Activated CD4-positive, alpha-beta T cell treated with anti-CD3 and anti-CD28 coated beads, Interleukin-2, amount 10 ng/mL, durations not matched to agents 7 days and 5 days (primary cell): ENCODE measurements at regions not wholly inside any gene's neighbourhood (a gene's known extent, or its start where the extent isn't known, plus 50 kb on each side); places are given as distances from the start of the nearest gene placed in this dataset.

Experiments used
- CTCF ChIA-PET: fragments of 350-600 bp; sonication (Branson Sonifier 250); formaldehyde crosslinking; loops from one replicate; lab custom pipeline; 2021; ENCODE audit warnings: antibody characterized with exemption; lab: Charles Lee
- POLR2A ChIA-PET: fragments of 350-600 bp; sonication (Branson Sonifier 250); formaldehyde crosslinking; loops from one replicate; lab custom pipeline; 2021; ENCODE audit warnings: antibody characterized with exemption; lab: Charles Lee
- DNase-seq: peaks from one replicate; pipeline ENCODE4 v3.0.0-alpha.2; 2020
- H3K27ac Mint-ChIP-seq: one replicate; pipeline ENCODE4 v1.8.0; 2021; ENCODE audit warnings: mild to moderate bottlenecking, moderate library complexity, mixed read lengths
- H3K27me3 Mint-ChIP-seq: one replicate; pipeline ENCODE4 v1.8.0; 2021; ENCODE audit warnings: mixed read lengths
- H3K36me3 Mint-ChIP-seq: one replicate; pipeline ENCODE4 v1.8.0; 2021; ENCODE audit warnings: low read depth, mixed read lengths
- H3K4me1 Mint-ChIP-seq: one replicate; pipeline ENCODE4 v1.8.0; 2021; ENCODE audit warnings: mixed read lengths
- H3K4me3 Mint-ChIP-seq: one replicate; pipeline ENCODE4 v1.8.0; 2021; ENCODE audit warnings: mild to moderate bottlenecking, moderate library complexity, mixed read lengths
- H3K9me3 Mint-ChIP-seq: one replicate; pipeline ENCODE4 v1.8.0; 2021; ENCODE audit warnings: mixed read lengths

DNA sequence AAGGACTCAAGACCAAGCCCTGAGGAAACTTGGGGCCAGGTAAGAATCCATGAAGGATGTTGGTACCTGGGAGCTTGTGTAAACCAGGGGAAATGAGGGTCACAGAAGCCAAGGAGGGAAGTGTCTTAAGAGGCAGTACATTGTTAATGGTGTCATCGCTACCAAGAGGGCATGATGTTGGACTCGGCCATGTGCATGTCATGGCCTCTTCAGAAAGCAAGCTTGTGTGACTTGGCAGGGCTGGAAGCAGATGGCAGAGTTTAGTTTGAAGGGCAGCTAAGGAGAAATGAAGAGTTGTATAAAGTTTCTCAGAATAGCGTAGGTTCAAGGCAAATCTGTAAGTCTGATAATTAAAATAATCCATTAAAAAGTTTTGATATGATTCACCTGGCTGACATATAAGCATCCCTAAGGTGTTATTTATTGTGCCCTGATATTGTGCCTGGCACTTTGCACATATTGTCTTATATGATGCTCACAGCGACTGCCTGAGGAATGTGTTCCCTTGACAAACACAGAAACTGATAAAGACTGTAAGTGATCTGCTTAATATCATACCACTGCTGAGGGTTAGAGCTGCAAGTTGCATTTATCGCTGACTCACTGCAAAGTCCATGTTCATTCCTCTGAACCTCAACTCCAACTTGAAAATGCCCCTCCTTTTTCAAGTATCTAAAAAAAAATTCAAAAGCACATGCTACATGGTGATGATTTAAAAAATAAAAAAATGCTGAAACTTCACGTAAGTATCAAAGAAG lies 81.3 kb upstream of the PTPN3 start:
- Mint-ChIP-seq H3K36me3 (no peaks in the 10 kb centered on the region), H3K4me1 (no peaks in the 10 kb centered on the region), H3K4me3 (no peak overlapping the region), H3K27me3 (peaks cover 9% of the 10 kb centered on the region), H3K27ac (no peak overlapping the region), H3K9me3 (no peaks in the 10 kb centered on the region)
- ChIA-PET POLR2A (no interaction called here), CTCF (no interaction called here)
- DNase-seq, result no peak

DNA sequence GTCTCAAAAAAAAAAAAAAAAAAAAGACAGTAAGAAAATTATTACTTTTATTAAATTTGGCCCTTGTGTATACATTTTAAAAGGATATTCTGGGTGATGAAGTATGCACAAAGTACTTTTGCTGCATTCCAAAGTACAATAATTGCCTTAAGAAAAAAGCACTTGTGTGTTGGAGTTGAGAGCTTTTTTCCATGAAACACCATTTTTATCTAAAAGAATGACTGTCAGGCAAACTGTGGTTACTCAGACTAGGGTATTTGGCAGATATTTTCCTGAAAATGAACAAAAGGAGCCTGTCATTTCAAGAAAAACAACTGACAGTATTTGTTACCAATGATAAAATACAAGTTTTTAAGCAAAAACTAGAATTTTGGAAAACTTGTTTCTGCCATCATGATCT lies 84.3 kb upstream of the PTPN3 start:
- H3K9me3 Mint-ChIP-seq, result no peaks in the 10 kb centered on the region
- H3K4me1 Mint-ChIP-seq, result no peaks in the 10 kb centered on the region
- H3K36me3 Mint-ChIP-seq, result no peaks in the 10 kb centered on the region
- ChIA-PET CTCF (interaction anchor here (0.7 kb wide), 1 partner anchor 115 kb away, joined by 3 read pairs; no protein-coding TSS in a partner anchor), POLR2A (no interaction called here)
- DNase-seq, result no peak
- H3K4me3 Mint-ChIP-seq, result no peak overlapping the region
- H3K27ac Mint-ChIP-seq, result no peak overlapping the region
- H3K27me3 Mint-ChIP-seq, result peaks cover 7% of the 10 kb centered on the region

- CTCF ChIA-PET, result no interaction called here
Measured at GRCh38 chr9:109584205-109584604, 86.1 kb upstream of the PTPN3 start.

GRCh38 chr9:109585796-109586195 lies 87.7 kb upstream of the PTPN3 start:
- H3K27ac Mint-ChIP-seq, result no peak overlapping the region
- peaks cover 3% of the 10 kb centered on the region for H3K27me3 Mint-ChIP-seq
- H3K9me3 Mint-ChIP-seq, result no peaks in the 10 kb centered on the region
- no peak for DNase-seq
- no peak overlapping the region for H3K4me3 Mint-ChIP-seq
- no peaks in the 10 kb centered on the region for H3K4me1 Mint-ChIP-seq
- H3K36me3 Mint-ChIP-seq, result no peaks in the 10 kb centered on the region
- POLR2A ChIA-PET, result no interaction called here
- CTCF ChIA-PET, result no interaction called here

More at GRCh38 chr9:109584205-109584604, 86.1 kb upstream of the PTPN3 start:
- no peaks in the 10 kb centered on the region for H3K9me3 Mint-ChIP-seq
- DNase-seq, result no peak
- POLR2A ChIA-PET, result no interaction called here
- no peaks in the 10 kb centered on the region for H3K36me3 Mint-ChIP-seq
- H3K27ac Mint-ChIP-seq, result no peak overlapping the region
- H3K27me3 Mint-ChIP-seq, result peaks cover 3% of the 10 kb centered on the region
- no peak overlapping the region for H3K4me3 Mint-ChIP-seq
- no peaks in the 10 kb centered on the region for H3K4me1 Mint-ChIP-seq

- no peak overlapping the region for H3K27ac Mint-ChIP-seq
- H3K9me3 Mint-ChIP-seq, result no peaks in the 10 kb centered on the region
- DNase-seq, result no peak
- H3K4me1 Mint-ChIP-seq, result no peaks in the 10 kb centered on the region
- no peak overlapping the region for H3K4me3 Mint-ChIP-seq
- CTCF ChIA-PET, result interaction anchor here (0.6 kb wide), 1 partner anchor 1871 kb away, joined by 4 read pairs; no protein-coding TSS in a partner anchor
- H3K27me3 Mint-ChIP-seq, result peaks cover 3% of the 10 kb centered on the region
- POLR2A ChIA-PET, result no interaction called here
- no peaks in the 10 kb centered on the region for H3K36me3 Mint-ChIP-seq
Measured at GRCh38 chr9:109586993-109587392, 88.9 kb upstream of the PTPN3 start.

DNA sequence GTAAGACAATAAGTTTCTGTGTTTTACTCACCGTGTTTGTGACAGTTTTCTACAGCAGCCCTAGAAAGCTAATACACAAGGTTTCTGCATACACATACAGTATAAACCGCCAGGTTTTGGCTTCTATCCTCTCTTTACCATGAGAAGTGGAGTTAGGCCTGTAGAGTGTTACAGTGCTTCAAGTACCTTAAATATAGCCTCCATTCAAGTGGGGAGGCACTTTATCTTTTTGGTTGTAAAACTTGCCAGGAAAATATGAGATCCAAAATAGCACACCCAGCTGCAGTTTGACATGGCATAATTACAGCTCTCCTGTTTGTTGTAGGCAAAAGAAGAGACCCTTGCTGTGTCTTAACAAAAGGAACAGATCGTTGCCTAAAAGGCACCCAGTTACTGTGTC lies 90.3 kb upstream of the PTPN3 start:
- no peak for DNase-seq
- ChIA-PET CTCF (no interaction called here), POLR2A (interaction anchor here (0.7 kb wide), 1 partner anchor 159 kb away, joined by 3 read pairs; no protein-coding TSS in a partner anchor)
- H3K4me3 Mint-ChIP-seq, result no peak overlapping the region
- H3K27me3 Mint-ChIP-seq, result peaks cover 3% of the 10 kb centered on the region
- H3K4me1 Mint-ChIP-seq, result no peaks in the 10 kb centered on the region
- no peaks in the 10 kb centered on the region for H3K36me3 Mint-ChIP-seq
- H3K27ac Mint-ChIP-seq, result no peak overlapping the region
- H3K9me3 Mint-ChIP-seq, result no peaks in the 10 kb centered on the region

DNA sequence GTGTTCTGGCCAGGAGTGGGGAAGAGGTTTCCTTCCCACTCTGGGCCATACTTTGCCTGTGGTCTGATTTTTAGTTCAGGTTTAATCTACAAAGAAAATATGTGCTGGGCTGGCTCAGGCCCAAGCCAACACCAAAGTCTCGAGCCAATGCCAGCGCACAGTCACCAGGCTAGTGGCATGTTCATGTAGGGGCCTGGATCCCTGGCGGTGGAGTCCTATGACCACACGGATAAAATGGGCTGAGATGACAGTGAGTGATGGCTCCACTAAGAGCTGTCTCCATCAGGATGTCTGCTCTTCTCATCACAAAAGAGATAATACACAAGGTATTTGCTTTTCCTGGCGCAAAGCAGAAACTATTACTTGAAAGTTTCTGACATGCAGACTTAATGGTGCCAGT lies 92.9 kb upstream of the PTPN3 start:
- Mint-ChIP-seq H3K36me3 (no peaks in the 10 kb centered on the region), H3K27ac (no peak overlapping the region), H3K27me3 (peaks cover 1% of the 10 kb centered on the region), H3K4me1 (no peaks in the 10 kb centered on the region), H3K9me3 (no peaks in the 10 kb centered on the region), H3K4me3 (no peak overlapping the region)
- DNase-seq, result no peak
- ChIA-PET CTCF (interaction anchor here (0.6 to 1.2 kb wide), 2 partner anchors 21 to 34 kb away, joined by 3 read pairs; no protein-coding TSS in a partner anchor), POLR2A (no interaction called here)

GRCh38 chr9:109591691-109592090 lies 93.6 kb upstream of the PTPN3 start:
- no peaks in the 10 kb centered on the region for H3K9me3 Mint-ChIP-seq
- H3K4me3 Mint-ChIP-seq, result no peak overlapping the region
- no peak overlapping the region for H3K27ac Mint-ChIP-seq
- ChIA-PET POLR2A (no interaction called here), CTCF (interaction anchor here (0.6 to 1.2 kb wide), 2 partner anchors 20 to 33 kb away, joined by 3 read pairs; no protein-coding TSS in a partner anchor)
- no peaks in the 10 kb centered on the region for H3K4me1 Mint-ChIP-seq
- DNase-seq, result no peak
- no peaks in the 10 kb centered on the region for H3K36me3 Mint-ChIP-seq
- peaks cover 1% of the 10 kb centered on the region for H3K27me3 Mint-ChIP-seq

- no peaks in the 10 kb centered on the region for H3K9me3 Mint-ChIP-seq
- POLR2A ChIA-PET, result no interaction called here
- CTCF ChIA-PET, result interaction anchor here (0.6 kb wide), 1 partner anchor 63 kb away, joined by 4 read pairs; no protein-coding TSS in a partner anchor
- no peaks in the 10 kb centered on the region for H3K27me3 Mint-ChIP-seq
- H3K36me3 Mint-ChIP-seq, result no peaks in the 10 kb centered on the region
- no peak for DNase-seq
- H3K27ac Mint-ChIP-seq, result no peak overlapping the region
- H3K4me1 Mint-ChIP-seq, result no peaks in the 10 kb centered on the region
- H3K4me3 Mint-ChIP-seq, result no peak overlapping the region
Measured at GRCh38 chr9:109593612-109594011, 95.5 kb upstream of the PTPN3 start.

GRCh38 chr9:109597496-109597895 lies 99.4 kb upstream of the PTPN3 start:
- H3K4me3 Mint-ChIP-seq, result no peak overlapping the region
- CTCF ChIA-PET, result interaction anchor here (0.6 kb wide), 1 partner anchor 55 kb away, joined by 3 read pairs; no protein-coding TSS in a partner anchor

GRCh38 chr9:109599131-109599530 lies 101.0 kb upstream of the PTPN3 start:
- no peak overlapping the region for H3K4me3 Mint-ChIP-seq
- H3K4me1 Mint-ChIP-seq, result no peaks in the 10 kb centered on the region
- no peaks in the 10 kb centered on the region for H3K36me3 Mint-ChIP-seq
- H3K27me3 Mint-ChIP-seq, result peaks cover 6% of the 10 kb centered on the region
- no peak overlapping the region for H3K27ac Mint-ChIP-seq
- CTCF ChIA-PET, result no interaction called here
- POLR2A ChIA-PET, result no interaction called here
- DNase-seq, result no peak
- no peaks in the 10 kb centered on the region for H3K9me3 Mint-ChIP-seq

More at GRCh38 chr9:109597496-109597895, 99.4 kb upstream of the PTPN3 start:
- H3K27ac Mint-ChIP-seq, result no peak overlapping the region
- H3K36me3 Mint-ChIP-seq, result no peaks in the 10 kb centered on the region
- no peaks in the 10 kb centered on the region for H3K9me3 Mint-ChIP-seq
- POLR2A ChIA-PET, result interaction anchor here (0.6 kb wide), 1 partner anchor 26 kb away, joined by 3 read pairs; no protein-coding TSS in a partner anchor
- H3K27me3 Mint-ChIP-seq, result peaks cover 5% of the 10 kb centered on the region
- no peak for DNase-seq
- H3K4me1 Mint-ChIP-seq, result no peaks in the 10 kb centered on the region

- POLR2A ChIA-PET, result no interaction called here
- H3K27ac Mint-ChIP-seq, result no peak overlapping the region
- H3K27me3 Mint-ChIP-seq, result peaks cover 7% of the 10 kb centered on the region
- H3K36me3 Mint-ChIP-seq, result no peaks in the 10 kb centered on the region
- CTCF ChIA-PET, result no interaction called here
- no peak overlapping the region for H3K4me3 Mint-ChIP-seq
- no peak for DNase-seq
- H3K4me1 Mint-ChIP-seq, result no peaks in the 10 kb centered on the region
- no peaks in the 10 kb centered on the region for H3K9me3 Mint-ChIP-seq
Measured at GRCh38 chr9:109599711-109600110, 101.6 kb upstream of the PTPN3 start.

DNA sequence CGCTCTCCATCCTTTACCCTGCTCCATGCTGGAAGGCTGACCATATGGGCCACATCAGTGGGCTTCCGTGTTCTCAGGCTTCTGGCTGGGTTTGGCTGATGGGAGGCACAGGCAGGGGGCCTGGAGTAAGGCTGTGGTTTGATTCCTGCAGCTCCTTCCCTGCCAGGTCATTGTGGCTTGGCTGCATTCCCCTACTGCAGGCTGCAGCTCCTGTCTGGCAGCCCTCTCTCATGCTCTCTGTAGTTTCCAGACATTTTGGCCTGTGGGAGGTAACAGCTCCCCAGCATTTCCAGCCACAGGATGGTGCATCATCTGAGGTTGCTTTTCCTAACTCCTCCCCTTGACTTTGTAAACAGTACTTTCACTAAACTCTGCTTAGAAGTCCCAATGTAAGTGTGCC lies 102.0 kb upstream of the PTPN3 start:
- Mint-ChIP-seq H3K4me3 (no peak overlapping the region), H3K27ac (no peak overlapping the region), H3K4me1 (no peaks in the 10 kb centered on the region), H3K36me3 (no peaks in the 10 kb centered on the region), H3K27me3 (peaks cover 9% of the 10 kb centered on the region), H3K9me3 (no peaks in the 10 kb centered on the region)
- no peak for DNase-seq
- CTCF ChIA-PET, result no interaction called here
- POLR2A ChIA-PET, result no interaction called here
